NT2/D1 (cell line): ENCODE measurements at regions not wholly inside any gene's neighbourhood (a gene's known extent, or its start where the extent isn't known, plus 50 kb on each side); places are given as distances from the start of the nearest gene placed in this dataset.

ENCODE experiments used
- SUZ12 ChIP-seq: IDR thresholded peaks from 2 replicates; pipeline ENCODE4 v1.6.1; 2011; ENCODE audit not compliant: insufficient read length, insufficient read depth; ENCODE audit errors: extremely low read depth
- YY1 ChIP-seq: IDR thresholded peaks from 2 replicates; pipeline ENCODE4 v1.6.1; 2011; ENCODE audit not compliant: insufficient read length, insufficient read depth

- TF ChIP-seq YY1 (no peak), SUZ12 (no peak)
These were observed 237.8 kb upstream of the ADGRL3 start for GRCh38 chr4:60962286-60962685.
